ENCODE measurements at regions not wholly inside any gene's neighbourhood (a gene's known extent, or its start where the extent isn't known, plus 50 kb on each side); places are given as distances from the start of the nearest gene placed in this dataset.

DNA sequence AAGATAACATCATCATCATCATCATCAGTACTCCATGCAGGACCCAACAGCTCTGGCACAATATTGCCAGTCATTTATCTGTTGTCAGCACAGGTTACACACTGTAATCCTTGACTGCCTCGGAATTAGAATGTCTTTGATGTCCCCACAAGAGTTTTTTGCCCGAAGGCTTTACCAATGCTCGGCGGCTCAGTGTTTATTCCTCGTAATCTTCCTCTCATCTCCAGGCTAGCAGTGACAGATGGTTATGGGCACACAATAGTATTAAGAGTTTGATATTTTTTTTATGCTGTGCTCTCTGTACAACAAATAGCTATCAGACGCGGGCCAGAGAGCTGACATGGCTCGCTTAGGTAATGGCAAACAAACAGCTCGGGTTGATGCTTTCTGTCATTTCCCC is 515.2 kb downstream of the ZEB2 start:
- Mint-ChIP-seq H3K36me3 (peaks cover 12% of the 10 kb centered on the region), H3K27ac (no peak overlapping the region), H3K9me3 (no peaks in the 10 kb centered on the region), H3K4me3 (no peak overlapping the region), H3K27me3 (ENCODE audit: insufficient read depth, low read depth) (no peaks in the 10 kb centered on the region), H3K4me1 (no peaks in the 10 kb centered on the region)
- Histone ChIP-seq H3K27ac (no peak overlapping the region), H3K4me1 (peaks cover 9% of the 10 kb centered on the region), H2AFZ (replicated peaks) (no peak overlapping the region), H3K4me2 (no peak overlapping the region), H3K4me3 (no peak overlapping the region), H3K36me3 (no peaks in the 10 kb centered on the region), H3K9me3 (ENCODE audit: low read depth) (no peaks in the 10 kb centered on the region), H3K79me2 (ENCODE audit: low read depth) (no peaks in the 10 kb centered on the region), H3F3A (ENCODE audit: low read depth) (no peaks in the 10 kb centered on the region), H3K9ac (no peak overlapping the region), H3K27me3 (no peaks in the 10 kb centered on the region), H4K20me1 (ENCODE audit: low read depth) (no peaks in the 10 kb centered on the region)
- no peak for DNase-seq (ENCODE audit: low spot score)
- TF ChIP-seq EZH2phosphoT487 (IDR thresholded peaks at IDR 0.05) (no peak), EZH2 (IDR thresholded peaks at IDR 0.05) (no peak)
- TF ChIP-seq, protein P1, sequence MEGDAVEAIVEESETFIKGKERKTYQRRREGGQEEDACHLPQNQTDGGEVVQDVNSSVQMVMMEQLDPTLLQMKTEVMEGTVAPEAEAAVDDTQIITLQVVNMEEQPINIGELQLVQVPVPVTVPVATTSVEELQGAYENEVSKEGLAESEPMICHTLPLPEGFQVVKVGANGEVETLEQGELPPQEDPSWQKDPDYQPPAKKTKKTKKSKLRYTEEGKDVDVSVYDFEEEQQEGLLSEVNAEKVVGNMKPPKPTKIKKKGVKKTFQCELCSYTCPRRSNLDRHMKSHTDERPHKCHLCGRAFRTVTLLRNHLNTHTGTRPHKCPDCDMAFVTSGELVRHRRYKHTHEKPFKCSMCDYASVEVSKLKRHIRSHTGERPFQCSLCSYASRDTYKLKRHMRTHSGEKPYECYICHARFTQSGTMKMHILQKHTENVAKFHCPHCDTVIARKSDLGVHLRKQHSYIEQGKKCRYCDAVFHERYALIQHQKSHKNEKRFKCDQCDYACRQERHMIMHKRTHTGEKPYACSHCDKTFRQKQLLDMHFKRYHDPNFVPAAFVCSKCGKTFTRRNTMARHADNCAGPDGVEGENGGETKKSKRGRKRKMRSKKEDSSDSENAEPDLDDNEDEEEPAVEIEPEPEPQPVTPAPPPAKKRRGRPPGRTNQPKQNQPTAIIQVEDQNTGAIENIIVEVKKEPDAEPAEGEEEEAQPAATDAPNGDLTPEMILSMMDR (IDR thresholded peaks at IDR 0.05), result no peak

DNA sequence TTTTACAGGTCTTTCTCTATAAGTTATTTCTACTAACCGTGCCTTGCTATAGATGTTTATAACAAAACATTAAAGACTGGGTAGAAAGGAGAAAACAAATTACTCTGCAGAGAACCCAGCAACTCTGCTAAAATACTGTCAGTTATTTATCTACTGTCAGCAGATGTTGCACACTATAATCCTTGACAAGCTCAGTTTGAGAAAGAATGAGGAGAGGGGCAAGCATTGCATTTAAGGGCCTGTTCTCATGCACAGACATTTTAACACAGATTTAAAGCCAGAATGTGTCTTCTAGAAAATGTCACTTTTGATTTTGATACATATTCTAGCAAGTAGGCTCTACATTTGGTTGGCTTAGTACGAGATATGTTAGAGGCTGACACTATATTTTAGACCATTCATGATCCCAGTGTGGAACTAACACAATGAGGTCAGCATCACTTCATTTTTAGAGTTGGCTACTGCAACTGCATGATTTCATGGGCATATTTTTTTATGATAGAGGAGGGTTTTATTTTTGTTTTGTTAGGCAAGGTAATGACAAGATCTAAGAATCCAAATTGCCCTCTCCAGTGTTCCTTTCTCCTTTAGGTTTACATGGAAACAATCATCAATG is 516.4 kb downstream of the ZEB2 start:
- TF ChIP-seq, protein P1 (IDR thresholded peaks at IDR 0.05), result no peak
- TF ChIP-seq EZH2 (IDR thresholded peaks at IDR 0.05) (no peak), EZH2phosphoT487 (IDR thresholded peaks at IDR 0.05) (no peak)
- no peak overlapping the region for H3K4me3 ChIP-seq
- no peak overlapping the region for H3K9ac ChIP-seq
- H4K20me1 ChIP-seq (ENCODE audit: low read depth), result no peaks in the 10 kb centered on the region
- Mint-ChIP-seq H3K4me1 (no peaks in the 10 kb centered on the region), H3K27me3 (ENCODE audit: insufficient read depth, low read depth) (no peaks in the 10 kb centered on the region), H3K27ac (no peak overlapping the region), H3K4me3 (no peak overlapping the region), H3K36me3 (peaks cover 12% of the 10 kb centered on the region), H3K9me3 (no peaks in the 10 kb centered on the region)
- no peaks in the 10 kb centered on the region for H3K79me2 ChIP-seq (ENCODE audit: low read depth)
- H3K4me2 ChIP-seq, result no peak overlapping the region
- H3K9me3 ChIP-seq (ENCODE audit: low read depth), result no peaks in the 10 kb centered on the region
- H2AFZ ChIP-seq (replicated peaks), result no peak overlapping the region
- H3K4me1 ChIP-seq, result no peaks in the 10 kb centered on the region
- H3K27ac ChIP-seq, result no peak overlapping the region
- no peaks in the 10 kb centered on the region for H3K27me3 ChIP-seq
- no peaks in the 10 kb centered on the region for H3F3A ChIP-seq (ENCODE audit: low read depth)
- DNase-seq (ENCODE audit: low spot score), result no peak
- H3K36me3 ChIP-seq, result no peaks in the 10 kb centered on the region

DNA sequence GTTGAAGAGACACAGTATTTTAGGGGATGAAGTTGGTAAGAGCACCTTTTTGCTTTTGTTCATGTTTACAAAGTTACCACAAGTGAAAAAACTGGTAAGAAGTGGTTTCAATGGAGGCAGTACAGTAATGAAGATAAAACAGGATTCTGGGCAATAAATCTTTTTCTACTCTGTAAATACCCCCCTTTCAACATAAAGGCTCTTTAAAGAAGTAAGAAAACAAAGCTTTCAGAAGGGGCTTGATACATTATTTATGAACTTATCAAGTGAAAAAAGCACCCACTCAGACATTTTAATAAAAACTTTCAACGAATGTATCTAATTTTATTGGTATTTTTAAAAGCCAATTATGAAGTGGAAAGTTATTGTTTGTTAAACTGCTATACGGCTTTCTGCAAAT is 522.9 kb downstream of the ZEB2 start:
- H3K9me3 ChIP-seq (ENCODE audit: low read depth), result no peaks in the 10 kb centered on the region
- Mint-ChIP-seq H3K27me3 (ENCODE audit: insufficient read depth, low read depth) (no peaks in the 10 kb centered on the region), H3K4me1 (peaks cover 3% of the 10 kb centered on the region), H3K36me3 (no peaks in the 10 kb centered on the region), H3K27ac (no peak overlapping the region), H3K4me3 (no peak overlapping the region), H3K9me3 (no peaks in the 10 kb centered on the region)
- no peak overlapping the region for H3K4me2 ChIP-seq
- no peak overlapping the region for H2AFZ ChIP-seq (replicated peaks)
- H3K9ac ChIP-seq, result no peak overlapping the region
- DNase-seq (ENCODE audit: low spot score), result no peak
- H3K4me1 ChIP-seq, result no peaks in the 10 kb centered on the region
- TF ChIP-seq EZH2 (IDR thresholded peaks at IDR 0.05) (no peak), EZH2phosphoT487 (IDR thresholded peaks at IDR 0.05) (no peak)
- TF ChIP-seq, protein P1 (IDR thresholded peaks at IDR 0.05), result no peak
- H4K20me1 ChIP-seq (ENCODE audit: low read depth), result no peaks in the 10 kb centered on the region
- no peaks in the 10 kb centered on the region for H3F3A ChIP-seq (ENCODE audit: low read depth)
- no peak overlapping the region for H3K4me3 ChIP-seq
- H3K79me2 ChIP-seq (ENCODE audit: low read depth), result no peaks in the 10 kb centered on the region
- no peaks in the 10 kb centered on the region for H3K27me3 ChIP-seq
- no peaks in the 10 kb centered on the region for H3K36me3 ChIP-seq
- no peak overlapping the region for H3K27ac ChIP-seq

Measured in neural progenitor cell (in vitro differentiated cells).